HCT116 (cell line): ENCODE measurements at regions not wholly inside any gene's neighbourhood (a gene's known extent, or its start where the extent isn't known, plus 50 kb on each side); places are given as distances from the start of the nearest gene placed in this dataset.

Source experiments
- ATAC-seq: fragments of 200-7000 bp; cut with Tn5 transposase; 2 replicates; pipeline ENCODE4 v1.9.1; 2020; ENCODE audit warnings: mild to moderate bottlenecking, moderate library complexity
- BruUV-seq: library from RNA; stranded (reverse); fragments of 400-500 nt; replicated peaks from 2 replicates; lab custom pipeline; 2021; lab: Mats Ljungman, UMichigan
- CTCF ChIA-PET: fragments of 300-600 bp; sonication (Branson Sonifier 250); formaldehyde crosslinking; loops from one replicate; lab custom pipeline; 2021; ENCODE audit warnings: antibody characterized with exemption; lab: Charles Lee
- POLR2A ChIA-PET: fragments of 300-600, 350-600 bp; sonication (Branson Sonifier 250); formaldehyde crosslinking; loops from one replicate; lab custom pipeline; 2021; ENCODE audit warnings: antibody characterized with exemption; lab: Charles Lee
- RAD21 ChIA-PET, 2 experiments: fragments of 300-600 bp; sonication (Branson Sonifier 250); formaldehyde crosslinking; loops; one replicate each; lab custom pipeline; 2023; ENCODE audit warnings: low total read pairs in 2 of 2; ENCODE audit not compliant: uncharacterized antibody in 2 of 2, unreplicated experiment in 2 of 2, low non-redundant PET in 1 of 2; lab: Charles Lee
- DNase-seq: peaks from one replicate; pipeline ENCODE4 v3.0.0-alpha.2; 2010; ENCODE audit warnings: low read depth, low spot score
- H2AFZ ChIP-seq: fragments of 200-600 bp; shearing (Covaris generic), sonication (generic); 2 replicates; pipeline ENCODE4 v1.6.1; 2017; ENCODE audit warnings: low read depth, mixed run types, mixed read lengths, antibody characterized with exemption, low read length; ENCODE audit not compliant: poor library complexity, severe bottlenecking
- H3K27ac ChIP-seq: 2 replicates; pipeline ENCODE4 v1.5.1; 2012; ENCODE audit warnings: low read depth, low read length
- H3K27me3 ChIP-seq: fragments of 200-600 bp; sonication (generic); 2 replicates; pipeline ENCODE4 v1.6.1; 2016; ENCODE audit warnings: mixed run types, low read length, mixed read lengths; ENCODE audit not compliant: insufficient read depth
- H3K36me3 ChIP-seq, 2 experiments: fragments of 200-500 bp in 1 of 2; fragments of 200-600 bp in 1 of 2; sonication (Bioruptor generic) in 1 of 2; sonication (generic) in 1 of 2; 2 replicates each; pipeline versions ENCODE4 v1.5.1 to v1.6.1; 2014 to 2016; ENCODE audit warnings: low read length in 2 of 2, inconsistent platforms in 1 of 2, mixed read lengths in 1 of 2, mixed run types in 1 of 2; ENCODE audit not compliant: insufficient read depth in 2 of 2, control insufficient read depth in 1 of 2
- H3K4me1 ChIP-seq, 2 experiments: fragments of 200-600 bp in 1 of 2; sonication (generic) in 1 of 2; 2 replicates each; pipeline versions ENCODE4 v1.5.1 to v1.6.1; 2012 to 2017; ENCODE audit warnings: low read length in 2 of 2, inconsistent platforms in 1 of 2, mild to moderate bottlenecking in 1 of 2, mixed read lengths in 1 of 2, mixed run types in 1 of 2, moderate library complexity in 1 of 2; ENCODE audit not compliant: insufficient read depth in 2 of 2, control insufficient read depth in 1 of 2
- H3K4me2 ChIP-seq: fragments of 200-600 bp; sonication (generic); 2 replicates; pipeline ENCODE4 v1.6.1; 2017; ENCODE audit warnings: mixed run types, low read length, mixed read lengths
- H3K4me3 ChIP-seq, 2 experiments: fragments of 200-600 bp in 1 of 2; sonication (generic) in 1 of 2; replicated peaks in 1 of 2; 2 replicates each; pipeline ENCODE4 v1.5.1; 2011 to 2016; ENCODE audit warnings: low read length in 2 of 2, control low read depth in 1 of 2, low read depth in 1 of 2, mild to moderate bottlenecking in 1 of 2, mixed read lengths in 1 of 2, mixed run types in 1 of 2
- H3K79me2 ChIP-seq: fragments of 200-600 bp; sonication (generic); 2 replicates; pipeline ENCODE4 v1.6.1; 2017; ENCODE audit warnings: mild to moderate bottlenecking, mixed run types, low read length, moderate library complexity, mixed read lengths; ENCODE audit not compliant: insufficient read depth
- H3K9ac ChIP-seq: fragments of 200-600 bp; sonication (generic); 2 replicates; pipeline ENCODE4 v1.6.1; 2016; ENCODE audit warnings: low read length, mixed read lengths
- H3K9me2 ChIP-seq: fragments of 200-600 bp; sonication (generic), shearing (Covaris generic); 2 replicates; pipeline ENCODE4 v1.6.1; 2017; ENCODE audit warnings: mixed run types, mild to moderate bottlenecking, moderate library complexity; ENCODE audit not compliant: insufficient read depth
- H3K9me3 ChIP-seq, 2 experiments: fragments of 200-500 bp in 1 of 2; fragments of 200-600 bp in 1 of 2; sonication (Bioruptor generic) in 1 of 2; sonication (generic) in 1 of 2; 2 replicates each; pipeline ENCODE4 v1.6.1; 2014 to 2017; ENCODE audit warnings: low read length in 2 of 2, mixed read lengths in 2 of 2, inconsistent platforms in 1 of 2, low read depth in 1 of 2, mild to moderate bottlenecking in 1 of 2, mixed run types in 1 of 2, moderate library complexity in 1 of 2; ENCODE audit not compliant: control insufficient read depth in 1 of 2, insufficient read depth in 1 of 2
- H4K20me1 ChIP-seq: fragments of 200-600 bp; sonication (generic), shearing (Covaris generic); 2 replicates; pipeline ENCODE4 v1.6.1; 2017; ENCODE audit warnings: mixed run types, mild to moderate bottlenecking, moderate library complexity; ENCODE audit not compliant: insufficient read depth
- CBX3 ChIP-seq: IDR thresholded peaks from 2 replicates; pipeline ENCODE4 v1.6.1; 2012; ENCODE audit warnings: low read depth
- CEBPB ChIP-seq: IDR thresholded peaks from 2 replicates; pipeline ENCODE4 v1.6.1; 2012; ENCODE audit warnings: low read depth
- EGR1 ChIP-seq: IDR thresholded peaks from 2 replicates; pipeline ENCODE4 v1.6.1; 2012; ENCODE audit warnings: low read depth
- ELF1 ChIP-seq: IDR thresholded peaks from 2 replicates; pipeline ENCODE4 v1.6.1; 2012; ENCODE audit warnings: low read depth, borderline replicate concordance
- EZH2 ChIP-seq: fragments of 200-600 bp; sonication (generic); IDR thresholded peaks from 2 replicates; pipeline ENCODE4 v1.6.1; 2017; ENCODE audit warnings: antibody characterized with exemption, mixed run types
- FOSL1 ChIP-seq: IDR thresholded peaks from 2 replicates; pipeline ENCODE4 v1.6.1; 2012; ENCODE audit warnings: low read depth
- JUND ChIP-seq: IDR thresholded peaks from 2 replicates; pipeline ENCODE4 v1.6.1; 2012
- RAD21 ChIP-seq: IDR thresholded peaks from 2 replicates; pipeline ENCODE4 v1.6.1; 2012; ENCODE audit warnings: low read depth, mild to moderate bottlenecking
- SIN3A ChIP-seq: IDR thresholded peaks from 2 replicates; pipeline ENCODE4 v1.6.1; 2012; ENCODE audit warnings: low read depth
- SP1 ChIP-seq: IDR thresholded peaks from 2 replicates; pipeline ENCODE4 v1.6.1; 2012; ENCODE audit warnings: low read depth
- SRF ChIP-seq: IDR thresholded peaks from 2 replicates; pipeline ENCODE4 v1.6.1; 2012; ENCODE audit warnings: low read depth
- TCF7L2 ChIP-seq: IDR thresholded peaks from 2 replicates; pipeline ENCODE4 v1.7.0; 2011; ENCODE audit warnings: borderline replicate concordance, inconsistent platforms; ENCODE audit not compliant: insufficient read depth, insufficient read length; ENCODE audit errors: extremely low read depth
- YY1 ChIP-seq: IDR thresholded peaks from 2 replicates; pipeline ENCODE4 v1.6.1; 2011; ENCODE audit warnings: low read length, low read depth, moderate library complexity, mild to moderate bottlenecking; ENCODE audit not compliant: insufficient replicate concordance; ENCODE audit errors: extremely low read depth
- ZFX ChIP-seq: fragments of 450-650 bp; IDR thresholded peaks from 2 replicates; pipeline ENCODE4 v1.6.1; 2017
- ZNF274 ChIP-seq: fragments of 200-500 bp; sonication (Bioruptor generic); IDR thresholded peaks from 2 replicates; pipeline ENCODE4 v1.6.1; 2014; ENCODE audit warnings: mild to moderate bottlenecking, low read depth, low read length, inconsistent platforms
- intact Hi-C: fragments of 100-400 bp; cut with micrococcal nuclease; formaldehyde crosslinking; loops from 2 replicates; pipeline ENCODE4 v1.10.0; 2022
- TF ChIP-seq, protein P1 (sequence below): IDR thresholded peaks from 2 replicates; pipeline ENCODE4 v1.6.1; 2012; ENCODE audit warnings: low read depth
- TF ChIP-seq, protein P2 (sequence below): IDR thresholded peaks from 2 replicates; pipeline ENCODE4 v1.6.1; 2012
- TF ChIP-seq, protein P3 (sequence below): IDR thresholded peaks from 2 replicates; pipeline ENCODE4 v1.6.1; 2011; ENCODE audit warnings: mild to moderate bottlenecking, low read length, moderate library complexity; ENCODE audit not compliant: insufficient replicate concordance; ENCODE audit errors: extremely low read depth

DNA sequence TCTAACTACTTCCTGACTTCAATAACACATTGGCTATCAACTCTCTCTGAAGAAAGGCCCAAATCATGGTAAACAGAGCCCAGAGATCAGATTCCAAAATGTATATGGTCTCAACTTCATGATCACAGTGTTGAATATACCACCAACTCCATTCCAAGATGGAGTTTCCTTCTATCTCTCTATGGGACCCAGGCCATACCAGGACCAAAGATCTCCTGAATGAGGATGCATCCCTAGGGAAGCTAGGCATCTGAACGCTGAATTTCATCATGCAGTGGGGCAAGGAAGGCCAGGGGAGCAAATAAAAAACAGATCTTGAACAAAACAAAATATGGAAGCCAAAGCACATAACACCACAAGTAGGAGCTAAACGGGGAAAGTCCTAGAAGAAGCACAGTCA is 320.7 kb upstream of the PKDCC start:
- no peaks in the 10 kb centered on the region for H3K79me2 ChIP-seq
- RAD21 ChIA-PET: no interaction called here
- POLR2A ChIA-PET: no interaction called here
- CTCF ChIA-PET: no interaction called here
- no peak for TF ChIP-seq YY1
- TF ChIP-seq EGR1: no peak
- no peak for TF ChIP-seq SP1
- TF ChIP-seq, protein P1, sequence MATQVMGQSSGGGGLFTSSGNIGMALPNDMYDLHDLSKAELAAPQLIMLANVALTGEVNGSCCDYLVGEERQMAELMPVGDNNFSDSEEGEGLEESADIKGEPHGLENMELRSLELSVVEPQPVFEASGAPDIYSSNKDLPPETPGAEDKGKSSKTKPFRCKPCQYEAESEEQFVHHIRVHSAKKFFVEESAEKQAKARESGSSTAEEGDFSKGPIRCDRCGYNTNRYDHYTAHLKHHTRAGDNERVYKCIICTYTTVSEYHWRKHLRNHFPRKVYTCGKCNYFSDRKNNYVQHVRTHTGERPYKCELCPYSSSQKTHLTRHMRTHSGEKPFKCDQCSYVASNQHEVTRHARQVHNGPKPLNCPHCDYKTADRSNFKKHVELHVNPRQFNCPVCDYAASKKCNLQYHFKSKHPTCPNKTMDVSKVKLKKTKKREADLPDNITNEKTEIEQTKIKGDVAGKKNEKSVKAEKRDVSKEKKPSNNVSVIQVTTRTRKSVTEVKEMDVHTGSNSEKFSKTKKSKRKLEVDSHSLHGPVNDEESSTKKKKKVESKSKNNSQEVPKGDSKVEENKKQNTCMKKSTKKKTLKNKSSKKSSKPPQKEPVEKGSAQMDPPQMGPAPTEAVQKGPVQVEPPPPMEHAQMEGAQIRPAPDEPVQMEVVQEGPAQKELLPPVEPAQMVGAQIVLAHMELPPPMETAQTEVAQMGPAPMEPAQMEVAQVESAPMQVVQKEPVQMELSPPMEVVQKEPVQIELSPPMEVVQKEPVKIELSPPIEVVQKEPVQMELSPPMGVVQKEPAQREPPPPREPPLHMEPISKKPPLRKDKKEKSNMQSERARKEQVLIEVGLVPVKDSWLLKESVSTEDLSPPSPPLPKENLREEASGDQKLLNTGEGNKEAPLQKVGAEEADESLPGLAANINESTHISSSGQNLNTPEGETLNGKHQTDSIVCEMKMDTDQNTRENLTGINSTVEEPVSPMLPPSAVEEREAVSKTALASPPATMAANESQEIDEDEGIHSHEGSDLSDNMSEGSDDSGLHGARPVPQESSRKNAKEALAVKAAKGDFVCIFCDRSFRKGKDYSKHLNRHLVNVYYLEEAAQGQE: no peak
- no peak for TF ChIP-seq RAD21
- no peak for TF ChIP-seq ZFX
- no peak for TF ChIP-seq CBX3
- no peak overlapping the region for H3K4me2 ChIP-seq
- no peaks in the 10 kb centered on the region for H3K9me3 ChIP-seq
- peaks cover 18% of the 10 kb centered on the region for H3K27me3 ChIP-seq
- ATAC-seq (no peak), DNase-seq (no peak)
- H3K27ac ChIP-seq: no peak overlapping the region
- no peaks in the 10 kb centered on the region for H3K4me1 ChIP-seq
- no peak overlapping the region for H3K9ac ChIP-seq
- H3K4me3 ChIP-seq: no peak overlapping the region
- no peaks in the 10 kb centered on the region for H3K9me2 ChIP-seq
- BruUV-seq: no TSS peak
- H4K20me1 ChIP-seq: no peaks in the 10 kb centered on the region
- H3K36me3 ChIP-seq: no peaks in the 10 kb centered on the region
- intact Hi-C loops: no loop called here
- H2AFZ ChIP-seq: no peak overlapping the region

DNA sequence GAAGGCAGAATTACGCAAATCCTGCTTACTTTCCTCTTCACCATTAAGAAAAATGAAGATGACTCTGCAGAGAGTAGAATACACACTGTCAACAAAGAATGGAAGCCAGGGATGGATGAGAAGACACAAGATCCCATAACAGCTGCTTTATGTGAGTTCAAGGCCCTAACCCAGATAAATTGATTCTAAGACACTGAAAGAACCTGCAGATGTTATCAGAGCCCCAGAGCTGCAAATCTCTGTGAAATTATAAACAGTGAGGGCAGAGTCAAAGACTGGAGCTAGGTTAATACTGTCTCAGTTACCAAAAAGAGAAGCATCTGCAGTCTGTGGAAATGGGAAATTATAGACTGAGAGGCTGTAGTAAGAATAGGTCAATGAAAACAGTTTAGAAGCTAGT is 320.1 kb upstream of the PKDCC start:
- ChIA-PET CTCF (no interaction called here), RAD21 (no interaction called here), POLR2A (no interaction called here)
- Histone ChIP-seq H3K27me3 (peaks cover 23% of the 10 kb centered on the region), H3K27ac (no peak overlapping the region), H2AFZ (no peak overlapping the region), H3K4me1 (no peaks in the 10 kb centered on the region), H3K9me2 (no peaks in the 10 kb centered on the region), H4K20me1 (no peaks in the 10 kb centered on the region), H3K9ac (no peak overlapping the region), H3K4me3 (no peak overlapping the region), H3K4me2 (no peak overlapping the region), H3K36me3 (no peaks in the 10 kb centered on the region), H3K79me2 (no peaks in the 10 kb centered on the region), H3K9me3 (no peaks in the 10 kb centered on the region)
- DNase-seq: no peak
- no peak for ATAC-seq
- BruUV-seq: no TSS peak
- intact Hi-C loops: no loop called here
- TF ChIP-seq ZFX (no peak), YY1 (no peak), EZH2 (no peak), FOSL1 (no peak), ZNF274 (no peak), TCF7L2 (no peak), ELF1 (no peak), JUND (no peak), SRF (no peak), RAD21 (no peak), CBX3 (no peak), SIN3A (no peak), CEBPB (no peak)
- TF ChIP-seq, protein P2, sequence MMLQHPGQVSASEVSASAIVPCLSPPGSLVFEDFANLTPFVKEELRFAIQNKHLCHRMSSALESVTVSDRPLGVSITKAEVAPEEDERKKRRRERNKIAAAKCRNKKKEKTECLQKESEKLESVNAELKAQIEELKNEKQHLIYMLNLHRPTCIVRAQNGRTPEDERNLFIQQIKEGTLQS: no peak
- TF ChIP-seq, protein P3, sequence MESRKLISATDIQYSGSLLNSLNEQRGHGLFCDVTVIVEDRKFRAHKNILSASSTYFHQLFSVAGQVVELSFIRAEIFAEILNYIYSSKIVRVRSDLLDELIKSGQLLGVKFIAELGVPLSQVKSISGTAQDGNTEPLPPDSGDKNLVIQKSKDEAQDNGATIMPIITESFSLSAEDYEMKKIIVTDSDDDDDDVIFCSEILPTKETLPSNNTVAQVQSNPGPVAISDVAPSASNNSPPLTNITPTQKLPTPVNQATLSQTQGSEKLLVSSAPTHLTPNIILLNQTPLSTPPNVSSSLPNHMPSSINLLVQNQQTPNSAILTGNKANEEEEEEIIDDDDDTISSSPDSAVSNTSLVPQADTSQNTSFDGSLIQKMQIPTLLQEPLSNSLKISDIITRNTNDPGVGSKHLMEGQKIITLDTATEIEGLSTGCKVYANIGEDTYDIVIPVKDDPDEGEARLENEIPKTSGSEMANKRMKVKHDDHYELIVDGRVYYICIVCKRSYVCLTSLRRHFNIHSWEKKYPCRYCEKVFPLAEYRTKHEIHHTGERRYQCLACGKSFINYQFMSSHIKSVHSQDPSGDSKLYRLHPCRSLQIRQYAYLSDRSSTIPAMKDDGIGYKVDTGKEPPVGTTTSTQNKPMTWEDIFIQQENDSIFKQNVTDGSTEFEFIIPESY: no peak
